Adrenal gland (tissue), 5 donors: ENCODE measurements at regions not wholly inside any gene's neighbourhood (a gene's known extent, or its start where the extent isn't known, plus 50 kb on each side); places are given as distances from the start of the nearest gene placed in this dataset.

Experiments
- POLR2A ChIP-seq, 2 donors: fragments of 450-650 bp; IDR thresholded peaks; one replicate each; pipeline ENCODE4 v1.6.1; 2017; ENCODE audit warnings: antibody characterized with exemption in 2 of 2, mild to moderate bottlenecking in 2 of 2, moderate library complexity in 1 of 2
- TF ChIP-seq, protein P1 (sequence below), 6 experiments: fragments of 450-650 bp in 4 of 6; fragments of 200-600 bp in 2 of 6; sonication (generic) in 1 of 6; IDR thresholded peaks; 1 replicate in 5 of 6; 2 replicates in 1 of 6; pipeline versions ENCODE4 v1.5.1 to v1.8.0; 2016 to 2021; ENCODE audit warnings: antibody characterized with exemption in 6 of 6, mild to moderate bottlenecking in 2 of 6, moderate library complexity in 1 of 6
- donor health status: DM: no; HTN: no; CAD: no.

DNA sequence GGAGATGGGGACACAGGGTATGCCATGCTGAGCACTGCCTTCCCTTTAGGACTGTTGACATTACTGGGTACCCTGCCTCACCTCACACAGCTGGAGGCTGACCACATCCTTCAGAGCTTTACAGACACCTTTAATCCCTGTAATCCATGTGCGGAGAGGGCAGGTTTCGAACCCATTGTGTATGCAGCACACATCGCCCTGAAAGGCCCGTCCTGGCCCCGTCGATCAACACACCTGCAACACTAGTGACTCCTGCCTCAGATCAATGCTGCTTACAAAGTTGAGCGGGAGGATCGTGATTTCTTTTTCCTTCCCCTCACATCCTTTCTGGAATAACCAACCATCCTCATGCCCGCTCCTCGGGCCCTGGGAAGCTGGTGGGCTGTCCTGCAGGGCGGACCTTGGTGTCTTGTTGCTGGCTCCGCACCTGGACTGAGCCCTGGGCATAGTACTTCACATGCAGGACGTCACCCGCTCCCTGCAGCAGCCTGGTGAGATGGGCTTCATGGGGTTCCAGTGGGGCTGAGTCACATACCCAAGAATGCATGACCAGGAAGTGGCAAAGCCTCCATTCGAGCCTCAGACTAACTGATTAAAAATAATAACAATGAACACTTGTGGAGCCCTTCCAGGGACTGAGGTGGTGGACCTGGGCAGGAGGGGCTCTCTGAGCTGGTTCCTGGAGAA lies 403.6 kb downstream of the PTPRU start:
- TF ChIP-seq, protein P1, sequence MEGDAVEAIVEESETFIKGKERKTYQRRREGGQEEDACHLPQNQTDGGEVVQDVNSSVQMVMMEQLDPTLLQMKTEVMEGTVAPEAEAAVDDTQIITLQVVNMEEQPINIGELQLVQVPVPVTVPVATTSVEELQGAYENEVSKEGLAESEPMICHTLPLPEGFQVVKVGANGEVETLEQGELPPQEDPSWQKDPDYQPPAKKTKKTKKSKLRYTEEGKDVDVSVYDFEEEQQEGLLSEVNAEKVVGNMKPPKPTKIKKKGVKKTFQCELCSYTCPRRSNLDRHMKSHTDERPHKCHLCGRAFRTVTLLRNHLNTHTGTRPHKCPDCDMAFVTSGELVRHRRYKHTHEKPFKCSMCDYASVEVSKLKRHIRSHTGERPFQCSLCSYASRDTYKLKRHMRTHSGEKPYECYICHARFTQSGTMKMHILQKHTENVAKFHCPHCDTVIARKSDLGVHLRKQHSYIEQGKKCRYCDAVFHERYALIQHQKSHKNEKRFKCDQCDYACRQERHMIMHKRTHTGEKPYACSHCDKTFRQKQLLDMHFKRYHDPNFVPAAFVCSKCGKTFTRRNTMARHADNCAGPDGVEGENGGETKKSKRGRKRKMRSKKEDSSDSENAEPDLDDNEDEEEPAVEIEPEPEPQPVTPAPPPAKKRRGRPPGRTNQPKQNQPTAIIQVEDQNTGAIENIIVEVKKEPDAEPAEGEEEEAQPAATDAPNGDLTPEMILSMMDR (IDR thresholded peaks at IDR 0.05) = no peak
- no peak for TF ChIP-seq POLR2A (IDR thresholded peaks at IDR 0.05)
